Adrenal gland (tissue), 9 donors: ENCODE measurements at regions not wholly inside any gene's neighbourhood (a gene's known extent, or its start where the extent isn't known, plus 50 kb on each side); places are given as distances from the start of the nearest gene placed in this dataset.

Experiments used
- DNase-seq, 7 donors: peaks; one replicate each; pipeline ENCODE4 v3.0.0-alpha.2; 2019 to 2020
- H3K27ac ChIP-seq, 5 donors: fragments of 200-600 bp; sonication (generic) in 4 of 5; 1 replicate in 3 of 5; 2 replicates in 2 of 5; pipeline versions ENCODE4 v1.5.1 to v1.8.0; 2016 to 2020; ENCODE audit warnings: mild to moderate bottlenecking in 1 of 5
- H3K27me3 ChIP-seq: fragments of 200-600 bp; 2 replicates; pipeline ENCODE4 v1.8.0; 2021
- H3K36me3 ChIP-seq, 2 donors: fragments of 200-600 bp; replicated peaks in 1 of 2; 1 replicate in 1 of 2; 2 replicates in 1 of 2; pipeline versions ENCODE4 v1.5.1 to v1.8.0; 2018 to 2022
- H3K4me1 ChIP-seq, 2 donors: fragments of 200-600 bp; replicated peaks in 1 of 2; 1 replicate in 1 of 2; 2 replicates in 1 of 2; pipeline versions ENCODE4 v1.5.1 to v1.8.0; 2018 to 2021
- H3K4me3 ChIP-seq, 4 donors: fragments of 200-600 bp; sonication (generic) in 3 of 4; one replicate each; pipeline ENCODE4 v1.5.1; 2016 to 2018
- H3K9me3 ChIP-seq, 3 donors: fragments of 200-600 bp; sonication (generic) in 1 of 3; replicated peaks in 1 of 3; 1 replicate in 2 of 3; 2 replicates in 1 of 3; pipeline versions ENCODE4 v1.5.1 to v1.8.0; 2016 to 2021
- POLR2A ChIP-seq, 2 donors: fragments of 450-650 bp; IDR thresholded peaks; one replicate each; pipeline ENCODE4 v1.6.1; 2017; ENCODE audit warnings: antibody characterized with exemption in 2 of 2, mild to moderate bottlenecking in 2 of 2, moderate library complexity in 1 of 2
- WGBS, 4 donors: extraction: QIAGEN DNeasy Blood & Tissue Kit in 2 of 4; methylation state at CpG; one replicate each; pipeline versions ENCODE4 v1.1.5 to v1.1.7; 2013 to 2017; 5-methylcytosine and 5-hydroxymethylcytosine counted together
- intact Hi-C, 2 donors: fragments of 100-400 bp; cut with DNase I; formaldehyde crosslinking; loops; one replicate each; pipeline versions ENCODE4 v1.14.1 to v1.15.0; 2022 to 2023
- TF ChIP-seq, protein P1 (sequence below), 6 experiments: fragments of 450-650 bp in 4 of 6; fragments of 200-600 bp in 2 of 6; sonication (generic) in 1 of 6; IDR thresholded peaks; 1 replicate in 5 of 6; 2 replicates in 1 of 6; pipeline versions ENCODE4 v1.5.1 to v1.8.0; 2016 to 2021; ENCODE audit warnings: antibody characterized with exemption in 6 of 6, mild to moderate bottlenecking in 2 of 6, moderate library complexity in 1 of 6
- donor health status: healthy with polysubstance abuse.
- donor health status: Bipolar disorder and iron deficiency.
- donor health status: DM: yes; HTN: yes; CAD: no.
- donor health status: DM: no; HTN: no; CAD: no.
- donor health status: DM: no; HTN: no; CAD: no.

DNA sequence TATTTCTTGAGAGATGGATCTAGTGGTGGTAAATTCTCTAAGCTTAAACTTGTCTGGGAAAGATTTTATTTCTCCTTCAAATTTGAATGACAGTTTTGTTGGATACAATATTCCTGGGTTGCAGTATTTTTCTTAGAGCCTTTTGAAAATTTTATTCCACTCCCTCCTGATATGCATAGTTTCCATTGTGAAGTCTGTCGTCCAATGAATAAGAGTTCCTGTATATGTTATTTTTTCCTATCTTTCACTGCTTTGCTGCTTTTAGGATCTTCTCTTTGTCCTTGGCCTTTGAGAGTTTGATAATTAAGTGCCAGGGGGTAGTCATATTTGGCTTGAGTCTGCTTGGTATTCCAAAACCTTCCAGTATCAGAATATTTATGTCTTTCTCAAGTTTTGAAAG, 1156.4 kb upstream of the AGA start:
- H3K27me3 ChIP-seq, result no peaks in the 10 kb centered on the region
- H3K27ac ChIP-seq, result no peak overlapping the region
- H3K9me3 ChIP-seq, result no peaks in the 10 kb centered on the region
- H3K4me1 ChIP-seq, result no peaks in the 10 kb centered on the region
- intact Hi-C loops, result no loop called here
- TF ChIP-seq, protein P1, sequence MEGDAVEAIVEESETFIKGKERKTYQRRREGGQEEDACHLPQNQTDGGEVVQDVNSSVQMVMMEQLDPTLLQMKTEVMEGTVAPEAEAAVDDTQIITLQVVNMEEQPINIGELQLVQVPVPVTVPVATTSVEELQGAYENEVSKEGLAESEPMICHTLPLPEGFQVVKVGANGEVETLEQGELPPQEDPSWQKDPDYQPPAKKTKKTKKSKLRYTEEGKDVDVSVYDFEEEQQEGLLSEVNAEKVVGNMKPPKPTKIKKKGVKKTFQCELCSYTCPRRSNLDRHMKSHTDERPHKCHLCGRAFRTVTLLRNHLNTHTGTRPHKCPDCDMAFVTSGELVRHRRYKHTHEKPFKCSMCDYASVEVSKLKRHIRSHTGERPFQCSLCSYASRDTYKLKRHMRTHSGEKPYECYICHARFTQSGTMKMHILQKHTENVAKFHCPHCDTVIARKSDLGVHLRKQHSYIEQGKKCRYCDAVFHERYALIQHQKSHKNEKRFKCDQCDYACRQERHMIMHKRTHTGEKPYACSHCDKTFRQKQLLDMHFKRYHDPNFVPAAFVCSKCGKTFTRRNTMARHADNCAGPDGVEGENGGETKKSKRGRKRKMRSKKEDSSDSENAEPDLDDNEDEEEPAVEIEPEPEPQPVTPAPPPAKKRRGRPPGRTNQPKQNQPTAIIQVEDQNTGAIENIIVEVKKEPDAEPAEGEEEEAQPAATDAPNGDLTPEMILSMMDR (IDR thresholded peaks at IDR 0.05), result no peak
- no peak for TF ChIP-seq POLR2A (IDR thresholded peaks at IDR 0.05)
- no peak overlapping the region for H3K4me3 ChIP-seq
- H3K36me3 ChIP-seq, result no peaks in the 10 kb centered on the region
- 42 to 73% (median 53%) methylated on average over 1 of the region's 1 CpG for WGBS, 4 donors
- no peak for DNase-seq

- no peak overlapping the region for H3K27ac ChIP-seq
- H3K4me3 ChIP-seq, result no peak overlapping the region
- intact Hi-C loops, result no loop called here
- no peaks in the 10 kb centered on the region for H3K27me3 ChIP-seq
- H3K9me3 ChIP-seq, result no peaks in the 10 kb centered on the region
- DNase-seq, result no peak
- TF ChIP-seq POLR2A (IDR thresholded peaks at IDR 0.05), result no peak
- TF ChIP-seq, protein P1 (IDR thresholded peaks at IDR 0.05), result no peak
- H3K36me3 ChIP-seq, result no peaks in the 10 kb centered on the region
- no peaks in the 10 kb centered on the region for H3K4me1 ChIP-seq
These were observed 1157.3 kb upstream of the AGA start for GRCh38 chr4:178599521-178599920.

- intact Hi-C loops, result no loop called here
- Histone ChIP-seq H3K27ac (no peak overlapping the region), H3K36me3 (no peaks in the 10 kb centered on the region), H3K9me3 (no peaks in the 10 kb centered on the region), H3K4me3 (no peak overlapping the region), H3K4me1 (no peaks in the 10 kb centered on the region), H3K27me3 (no peaks in the 10 kb centered on the region)
- TF ChIP-seq POLR2A (IDR thresholded peaks at IDR 0.05), result no peak
- TF ChIP-seq, protein P1 (IDR thresholded peaks at IDR 0.05), result no peak
- 40 to 62% (median 43%) methylated on average over 2 of the region's 2 CpGs for WGBS, 4 donors
- no peak for DNase-seq
These were observed 1160.6 kb upstream of the AGA start for GRCh38 chr4:178602833-178603232.

- Histone ChIP-seq H3K4me3 (no peak overlapping the region), H3K36me3 (no peaks in the 10 kb centered on the region), H3K27ac (no peak overlapping the region), H3K4me1 (no peaks in the 10 kb centered on the region), H3K27me3 (no peaks in the 10 kb centered on the region), H3K9me3 (no peaks in the 10 kb centered on the region)
- no peak for TF ChIP-seq POLR2A (IDR thresholded peaks at IDR 0.05)
- TF ChIP-seq, protein P1 (IDR thresholded peaks at IDR 0.05), result no peak
- 68 to 76% (median 72%) methylated on average over 2 of the region's 2 CpGs for WGBS, 4 donors
- no peak for DNase-seq
- intact Hi-C loops, result no loop called here
These were observed 1168.8 kb upstream of the AGA start for GRCh38 chr4:178611062-178611461.
